ENCODE measurements at regions not wholly inside any gene's neighbourhood (a gene's known extent, or its start where the extent isn't known, plus 50 kb on each side); places are given as distances from the start of the nearest gene placed in this dataset.

DNA sequence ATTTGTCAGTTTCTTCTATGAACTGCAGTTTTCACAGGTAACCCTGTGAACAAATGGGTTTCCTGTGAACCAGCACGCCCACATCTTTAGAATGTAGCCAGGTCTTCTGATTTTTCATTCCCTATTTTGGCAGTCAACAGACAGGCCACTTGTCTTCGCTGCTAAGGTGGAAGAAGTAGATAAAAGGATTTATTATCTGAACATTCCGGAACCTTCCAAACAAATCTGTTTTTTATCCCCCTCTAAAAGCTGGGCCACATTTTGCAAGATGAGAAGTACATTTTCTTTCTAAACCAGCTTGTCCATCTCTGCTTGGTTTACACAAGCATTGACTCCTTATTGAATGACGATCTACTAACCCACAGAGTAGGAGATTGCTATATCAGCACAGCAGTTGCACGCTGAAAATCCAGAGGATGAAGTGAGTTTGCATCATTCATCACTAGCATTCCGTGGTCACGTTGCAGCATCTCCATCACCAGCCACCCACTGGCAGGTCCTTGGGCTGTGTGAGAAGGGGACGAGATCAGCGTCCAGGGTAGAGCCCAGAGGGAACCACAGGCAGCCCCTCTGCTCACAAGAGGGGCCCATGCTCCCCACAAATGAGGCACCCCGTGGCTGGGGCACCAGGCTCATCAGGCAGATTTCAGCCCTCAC is 83.5 kb downstream of the TOMM20 start:
- TF ChIP-seq, protein P1, sequence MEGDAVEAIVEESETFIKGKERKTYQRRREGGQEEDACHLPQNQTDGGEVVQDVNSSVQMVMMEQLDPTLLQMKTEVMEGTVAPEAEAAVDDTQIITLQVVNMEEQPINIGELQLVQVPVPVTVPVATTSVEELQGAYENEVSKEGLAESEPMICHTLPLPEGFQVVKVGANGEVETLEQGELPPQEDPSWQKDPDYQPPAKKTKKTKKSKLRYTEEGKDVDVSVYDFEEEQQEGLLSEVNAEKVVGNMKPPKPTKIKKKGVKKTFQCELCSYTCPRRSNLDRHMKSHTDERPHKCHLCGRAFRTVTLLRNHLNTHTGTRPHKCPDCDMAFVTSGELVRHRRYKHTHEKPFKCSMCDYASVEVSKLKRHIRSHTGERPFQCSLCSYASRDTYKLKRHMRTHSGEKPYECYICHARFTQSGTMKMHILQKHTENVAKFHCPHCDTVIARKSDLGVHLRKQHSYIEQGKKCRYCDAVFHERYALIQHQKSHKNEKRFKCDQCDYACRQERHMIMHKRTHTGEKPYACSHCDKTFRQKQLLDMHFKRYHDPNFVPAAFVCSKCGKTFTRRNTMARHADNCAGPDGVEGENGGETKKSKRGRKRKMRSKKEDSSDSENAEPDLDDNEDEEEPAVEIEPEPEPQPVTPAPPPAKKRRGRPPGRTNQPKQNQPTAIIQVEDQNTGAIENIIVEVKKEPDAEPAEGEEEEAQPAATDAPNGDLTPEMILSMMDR (IDR thresholded peaks at IDR 0.05) = no peak
- no peak for TF ChIP-seq POLR2A (IDR thresholded peaks at IDR 0.05)
- TF ChIP-seq EP300 (IDR thresholded peaks at IDR 0.05) = no peak
- no peak for TF ChIP-seq POLR2AphosphoS5 (IDR thresholded peaks at IDR 0.05)
